Osteoblast (primary cell): ENCODE measurements at regions not wholly inside any gene's neighbourhood (a gene's known extent, or its start where the extent isn't known, plus 50 kb on each side); places are given as distances from the start of the nearest gene placed in this dataset.

Experiments
- DNase-seq: peaks from one replicate; pipeline ENCODE4 v3.0.0; 2011; ENCODE audit warnings: low spot score, mixed read lengths; ENCODE audit not compliant: insufficient read length; ENCODE audit errors: missing footprints
- H2AFZ ChIP-seq: 2 replicates; pipeline ENCODE4 v1.6.0; 2011; ENCODE audit warnings: mild to moderate bottlenecking, low read length
- H3K27ac ChIP-seq: 2 replicates; pipeline ENCODE4 v1.5.1; 2011; ENCODE audit warnings: mild to moderate bottlenecking, low read depth, low read length, moderate library complexity
- H3K27me3 ChIP-seq: 2 replicates; pipeline ENCODE4 v1.6.0; 2012; ENCODE audit warnings: mild to moderate bottlenecking, control low read depth, inconsistent platforms, low read length, moderate library complexity; ENCODE audit not compliant: insufficient read depth
- H3K36me3 ChIP-seq: 2 replicates; pipeline ENCODE4 v1.5.1; 2011; ENCODE audit warnings: mild to moderate bottlenecking, low read length, control low read depth, moderate library complexity; ENCODE audit not compliant: insufficient read depth
- H3K4me1 ChIP-seq: 2 replicates; pipeline ENCODE4 v1.5.1; 2011; ENCODE audit warnings: mild to moderate bottlenecking, low read length, control low read depth, moderate library complexity; ENCODE audit not compliant: insufficient read depth
- H3K4me2 ChIP-seq: 2 replicates; pipeline ENCODE4 v1.6.0; 2011; ENCODE audit warnings: mild to moderate bottlenecking, low read length; ENCODE audit not compliant: insufficient read depth
- H3K4me3 ChIP-seq: fragments of 200-600 bp; sonication (generic); 3 replicates; pipeline ENCODE4 v1.5.1; 2012; ENCODE audit warnings: mild to moderate bottlenecking, low read length, inconsistent platforms; ENCODE audit not compliant: insufficient read depth
- H3K79me2 ChIP-seq: 2 replicates; pipeline ENCODE4 v1.6.0; 2012; ENCODE audit warnings: mild to moderate bottlenecking, low read length, control low read depth, inconsistent platforms; ENCODE audit not compliant: insufficient read depth
- H3K9me3 ChIP-seq: 2 replicates; pipeline ENCODE4 v1.5.1; 2011; ENCODE audit warnings: low read depth, low read length, control low read depth
- H4K20me1 ChIP-seq: 2 replicates; pipeline ENCODE4 v1.6.0; 2012; ENCODE audit warnings: mild to moderate bottlenecking, low read length, control low read depth; ENCODE audit not compliant: insufficient read depth
- TF ChIP-seq, protein P1 (sequence below): IDR thresholded peaks from 2 replicates; pipeline ENCODE4 v1.5.1; 2011; ENCODE audit warnings: mild to moderate bottlenecking, low read depth, low read length, moderate library complexity; ENCODE audit errors: extremely low read depth

DNA sequence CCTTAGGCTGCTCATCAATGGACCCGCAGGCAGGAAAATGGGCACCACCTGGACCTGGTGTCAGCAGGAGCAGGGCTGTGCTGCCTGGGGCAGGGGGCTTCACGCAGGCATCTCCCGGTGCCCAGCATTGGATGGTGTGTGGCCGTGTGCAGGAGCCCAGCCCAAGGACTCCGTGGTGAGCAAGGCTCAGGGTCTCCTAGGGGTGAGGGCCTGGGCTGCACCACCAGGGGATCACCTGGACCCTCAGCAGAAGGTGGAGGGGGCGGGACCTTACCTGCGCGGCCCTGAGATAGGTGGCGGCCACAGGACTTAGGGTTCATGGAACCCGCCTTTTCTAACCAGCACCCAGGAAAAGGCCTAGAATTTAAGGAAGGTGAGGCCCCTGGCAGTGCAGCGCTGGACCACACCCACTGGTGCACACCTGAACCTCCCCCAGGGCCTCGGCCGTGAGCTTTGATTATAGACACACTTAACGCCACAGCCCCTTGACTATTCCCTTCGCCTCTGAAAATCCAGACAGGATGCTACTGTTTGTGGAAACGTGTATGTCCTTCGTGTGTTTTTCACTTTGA lies 89.0 kb downstream of the TMEM18 start:
- Histone ChIP-seq H3K4me3 (no peak overlapping the region), H3K4me1 (no peaks in the 10 kb centered on the region), H3K9me3 (no peaks in the 10 kb centered on the region), H4K20me1 (no peaks in the 10 kb centered on the region), H3K4me2 (no peak overlapping the region), H2AFZ (no peak overlapping the region), H3K27ac (no peak overlapping the region), H3K79me2 (no peaks in the 10 kb centered on the region), H3K36me3 (no peaks in the 10 kb centered on the region), H3K27me3 (no peaks in the 10 kb centered on the region)
- TF ChIP-seq, protein P1, sequence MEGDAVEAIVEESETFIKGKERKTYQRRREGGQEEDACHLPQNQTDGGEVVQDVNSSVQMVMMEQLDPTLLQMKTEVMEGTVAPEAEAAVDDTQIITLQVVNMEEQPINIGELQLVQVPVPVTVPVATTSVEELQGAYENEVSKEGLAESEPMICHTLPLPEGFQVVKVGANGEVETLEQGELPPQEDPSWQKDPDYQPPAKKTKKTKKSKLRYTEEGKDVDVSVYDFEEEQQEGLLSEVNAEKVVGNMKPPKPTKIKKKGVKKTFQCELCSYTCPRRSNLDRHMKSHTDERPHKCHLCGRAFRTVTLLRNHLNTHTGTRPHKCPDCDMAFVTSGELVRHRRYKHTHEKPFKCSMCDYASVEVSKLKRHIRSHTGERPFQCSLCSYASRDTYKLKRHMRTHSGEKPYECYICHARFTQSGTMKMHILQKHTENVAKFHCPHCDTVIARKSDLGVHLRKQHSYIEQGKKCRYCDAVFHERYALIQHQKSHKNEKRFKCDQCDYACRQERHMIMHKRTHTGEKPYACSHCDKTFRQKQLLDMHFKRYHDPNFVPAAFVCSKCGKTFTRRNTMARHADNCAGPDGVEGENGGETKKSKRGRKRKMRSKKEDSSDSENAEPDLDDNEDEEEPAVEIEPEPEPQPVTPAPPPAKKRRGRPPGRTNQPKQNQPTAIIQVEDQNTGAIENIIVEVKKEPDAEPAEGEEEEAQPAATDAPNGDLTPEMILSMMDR: no peak
- no peak for DNase-seq

DNA sequence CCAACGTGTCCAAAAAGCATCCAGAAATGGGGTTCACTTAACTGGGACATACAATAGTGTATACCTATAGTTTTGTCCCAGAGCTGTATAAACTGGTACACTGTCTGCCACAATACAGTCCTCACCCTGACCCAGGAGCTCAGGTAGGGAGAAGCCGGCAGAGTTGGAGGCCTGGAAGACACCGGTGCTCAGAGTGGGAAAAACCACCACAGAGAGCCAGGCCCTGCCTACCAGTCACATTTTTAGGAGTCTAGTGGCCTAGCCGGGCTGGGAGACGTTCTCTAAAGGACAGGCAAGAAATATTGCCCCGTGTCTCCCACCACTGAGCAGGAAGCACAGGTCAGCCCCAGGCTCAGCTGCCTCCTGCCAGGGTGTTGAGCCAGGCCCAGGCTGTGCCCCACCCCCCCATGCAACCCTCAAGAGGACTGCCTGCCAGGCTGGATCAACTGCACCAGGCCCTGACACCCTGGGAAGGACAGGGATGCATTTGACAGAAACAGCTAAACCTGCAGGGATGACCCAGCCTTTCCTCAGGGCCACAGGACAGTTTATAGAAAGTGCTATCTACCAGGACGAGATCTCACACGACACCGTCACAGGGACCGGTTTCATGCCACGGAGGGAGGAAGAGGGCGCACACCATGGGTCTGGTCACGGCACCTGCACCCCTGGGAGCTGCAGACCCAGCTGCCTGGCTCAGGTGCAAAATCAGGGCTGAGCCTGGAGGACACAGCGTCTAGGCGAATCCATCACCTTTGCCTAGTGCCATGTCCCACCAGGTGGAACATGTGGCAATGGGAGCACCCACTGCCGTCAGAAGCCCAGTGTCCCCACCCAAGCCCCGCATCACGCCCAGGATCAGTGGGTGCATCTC lies 89.9 kb downstream of the TMEM18 start:
- H3K9me3 ChIP-seq: no peaks in the 10 kb centered on the region

DNA sequence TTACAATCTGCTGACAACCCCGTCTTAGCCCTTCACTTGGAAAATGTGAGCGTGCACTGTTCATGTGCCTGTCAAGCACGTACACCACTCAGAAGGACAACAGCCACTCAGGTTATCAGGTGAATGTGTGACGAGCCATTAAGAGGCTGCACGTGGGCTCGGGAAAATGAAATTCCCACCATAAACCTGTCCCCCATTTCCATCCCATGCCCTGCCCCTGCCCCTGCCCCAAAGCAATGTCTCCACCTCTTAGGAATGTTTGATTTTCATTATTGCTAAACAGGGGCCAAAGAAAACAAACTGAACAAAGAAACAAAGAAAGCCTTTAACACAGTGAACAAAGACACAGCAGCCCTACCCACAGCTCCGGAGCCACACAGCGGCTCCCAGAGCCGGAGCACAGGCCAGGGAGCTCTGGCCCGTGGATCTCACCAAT lies 90.5 kb downstream of the TMEM18 start:
- Histone ChIP-seq H4K20me1 (no peaks in the 10 kb centered on the region), H3K4me3 (no peak overlapping the region), H3K4me2 (no peak overlapping the region), H3K9me3 (no peaks in the 10 kb centered on the region), H3K27me3 (no peaks in the 10 kb centered on the region), H3K79me2 (no peaks in the 10 kb centered on the region), H2AFZ (no peak overlapping the region), H3K27ac (no peak overlapping the region), H3K4me1 (no peaks in the 10 kb centered on the region), H3K36me3 (no peaks in the 10 kb centered on the region)
- DNase-seq: no peak
- TF ChIP-seq, protein P1: no peak

More for the DNA sequence above, 89.9 kb downstream of the TMEM18 start:
- no peak for DNase-seq
- Histone ChIP-seq H3K36me3 (no peaks in the 10 kb centered on the region), H3K27me3 (no peaks in the 10 kb centered on the region), H2AFZ (no peak overlapping the region), H3K4me1 (no peaks in the 10 kb centered on the region), H3K4me3 (no peak overlapping the region), H3K79me2 (no peaks in the 10 kb centered on the region), H3K4me2 (no peak overlapping the region), H4K20me1 (no peaks in the 10 kb centered on the region), H3K27ac (no peak overlapping the region)
- TF ChIP-seq, protein P1: no peak
